Neuronal stem cell (in vitro differentiated cells): ENCODE measurements at regions not wholly inside any gene's neighbourhood (a gene's known extent, or its start where the extent isn't known, plus 50 kb on each side); places are given as distances from the start of the nearest gene placed in this dataset.

Source experiments
- DNase-seq: peaks from one replicate; pipeline ENCODE4 v3.0.0-alpha.2; 2013; ENCODE audit warnings: low spot score
- H2AFZ ChIP-seq: one replicate; pipeline ENCODE4 v1.6.1; 2013; ENCODE audit warnings: mild to moderate bottlenecking, low read length, inconsistent platforms
- H2AK5ac ChIP-seq: 2 replicates; pipeline ENCODE4 v1.6.1; 2013; ENCODE audit warnings: low read depth, mild to moderate bottlenecking, inconsistent platforms, low read length, moderate library complexity, mixed read lengths
- H2BK120ac ChIP-seq: 2 replicates; pipeline ENCODE4 v1.6.1; 2013; ENCODE audit warnings: low read depth, mild to moderate bottlenecking, inconsistent platforms, low read length, moderate library complexity, mixed read lengths
- H2BK12ac ChIP-seq: one replicate; pipeline ENCODE4 v1.6.1; 2013; ENCODE audit warnings: low read length, inconsistent platforms
- H2BK15ac ChIP-seq: 2 replicates; pipeline ENCODE4 v1.6.1; 2013; ENCODE audit warnings: mild to moderate bottlenecking, low read length, inconsistent platforms, mixed read lengths
- H2BK5ac ChIP-seq: one replicate; pipeline ENCODE4 v1.6.1; 2013; ENCODE audit warnings: inconsistent platforms, mild to moderate bottlenecking, low read length, moderate library complexity
- H3K14ac ChIP-seq: one replicate; pipeline ENCODE4 v1.6.1; 2013; ENCODE audit warnings: low read length, inconsistent platforms
- H3K18ac ChIP-seq: 2 replicates; pipeline ENCODE4 v1.6.1; 2013; ENCODE audit warnings: low read length, inconsistent platforms
- H3K23ac ChIP-seq: 2 replicates; pipeline ENCODE4 v1.6.1; 2013; ENCODE audit warnings: low read depth, mild to moderate bottlenecking, mixed read lengths, low read length, inconsistent platforms; ENCODE audit not compliant: poor library complexity
- H3K27ac ChIP-seq: replicated peaks from 3 replicates; pipeline ENCODE4 v1.5.1; 2013; ENCODE audit warnings: low read length, inconsistent platforms
- H3K27me3 ChIP-seq, 3 experiments: 2 replicates each; pipeline ENCODE4 v1.6.1; 2013; ENCODE audit warnings: low read length in 3 of 3, mild to moderate bottlenecking in 2 of 3, inconsistent platforms in 1 of 3, low read depth in 1 of 3, mixed read lengths in 1 of 3, moderate library complexity in 1 of 3; ENCODE audit not compliant: control insufficient read depth in 3 of 3, insufficient read depth in 3 of 3
- H3K36me3 ChIP-seq, 2 donors: replicated peaks in 1 of 2; 2 replicates each; pipeline ENCODE4 v1.6.1; 2013; ENCODE audit warnings: low read length in 2 of 2; ENCODE audit not compliant: control insufficient read depth in 2 of 2, insufficient read depth in 2 of 2
- H3K4ac ChIP-seq: 2 replicates; pipeline ENCODE4 v1.6.1; 2013; ENCODE audit warnings: inconsistent platforms, mild to moderate bottlenecking, low read length, moderate library complexity
- H3K4me1 ChIP-seq, 2 donors: 1 replicate in 1 of 2; 2 replicates in 1 of 2; pipeline ENCODE4 v1.6.1; 2013; ENCODE audit warnings: low read length in 2 of 2, low read depth in 1 of 2; ENCODE audit not compliant: control insufficient read depth in 2 of 2, insufficient read depth in 1 of 2
- H3K4me2 ChIP-seq: one replicate; pipeline ENCODE4 v1.6.1; 2013; ENCODE audit warnings: mild to moderate bottlenecking, low read length, inconsistent platforms; ENCODE audit not compliant: insufficient read depth, poor library complexity, severe bottlenecking
- H3K4me3 ChIP-seq, 2 donors: 2 replicates each; pipeline ENCODE4 v1.5.1; 2013; ENCODE audit warnings: low read length in 2 of 2, mild to moderate bottlenecking in 2 of 2, inconsistent platforms in 1 of 2, moderate library complexity in 1 of 2
- H3K79me1 ChIP-seq: one replicate; pipeline ENCODE4 v1.6.1; 2013; ENCODE audit warnings: low read depth, mild to moderate bottlenecking, inconsistent platforms, low read length, moderate library complexity
- H3K9ac ChIP-seq: one replicate; pipeline ENCODE4 v1.6.1; 2013; ENCODE audit warnings: mild to moderate bottlenecking, low read depth, low read length, inconsistent platforms; ENCODE audit not compliant: poor library complexity
- H3K9me3 ChIP-seq, 2 donors: replicated peaks in 1 of 2; 2 replicates each; pipeline versions ENCODE3 to v1.6.1; 2013; ENCODE audit warnings: low read length in 2 of 2, mild to moderate bottlenecking in 2 of 2, inconsistent platforms in 1 of 2, low read depth in 1 of 2, mixed read lengths in 1 of 2, moderate library complexity in 1 of 2; ENCODE audit not compliant: control insufficient read depth in 2 of 2, insufficient read depth in 1 of 2
- H4K8ac ChIP-seq: one replicate; pipeline ENCODE4 v1.6.1; 2013; ENCODE audit warnings: low read depth, mild to moderate bottlenecking, inconsistent platforms, low read length, moderate library complexity
- H4K91ac ChIP-seq: one replicate; pipeline ENCODE4 v1.6.1; 2013; ENCODE audit warnings: low read length, low read depth, mild to moderate bottlenecking, inconsistent platforms; ENCODE audit not compliant: poor library complexity
- WGBS, 2 donors: extraction: QIAGEN DNeasy Blood & Tissue Kit; methylation state at CpG; one replicate each; pipeline ENCODE4 v1.1.7; 2013; ENCODE audit warnings: missing lambda C conversion rate in 2 of 2, mixed read lengths in 1 of 2; ENCODE audit not compliant: insufficient read length in 2 of 2, insufficient replicate concordance in 1 of 2; ENCODE audit errors: extremely low coverage in 2 of 2; 5-methylcytosine and 5-hydroxymethylcytosine counted together

DNA sequence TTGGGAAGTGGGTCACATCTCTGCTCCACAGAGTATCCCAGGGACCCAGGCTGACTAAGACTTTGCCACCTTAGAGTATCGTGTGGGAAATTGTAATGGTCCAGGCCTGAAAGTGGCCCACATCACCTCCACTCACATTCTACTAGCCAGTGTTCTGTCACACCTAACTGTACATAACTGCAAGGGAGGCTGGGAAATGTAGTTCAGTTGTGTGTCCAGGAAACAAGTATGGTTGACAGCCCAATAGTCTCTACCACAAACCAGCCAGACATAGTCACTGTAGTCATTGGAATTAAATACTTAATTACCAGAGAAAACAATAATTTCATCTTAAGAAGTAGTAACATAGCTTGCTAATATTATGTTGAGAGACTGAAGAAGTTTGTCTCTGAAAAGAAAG, 233.4 kb upstream of the S100G start:
- Histone ChIP-seq H2AK5ac (no peak overlapping the region), H4K8ac (no peak overlapping the region), H3K27ac (no peak overlapping the region), H4K91ac (no peak overlapping the region), H3K4me2 (no peak overlapping the region), H3K36me3 (no peaks in the 10 kb centered on the region), H3K4ac (no peak overlapping the region), H3K4me1 (no peaks in the 10 kb centered on the region), H2AFZ (no peak overlapping the region), H2BK120ac (no peak overlapping the region), H2BK15ac (no peak overlapping the region), H3K18ac (no peak overlapping the region), H3K27me3 (no peaks in the 10 kb centered on the region), H3K9ac (no peak overlapping the region), H3K23ac (no peak overlapping the region), H3K9me3 (no peaks in the 10 kb centered on the region), H3K4me3 (no peak overlapping the region), H2BK5ac (no peak overlapping the region), H3K14ac (no peak overlapping the region), H2BK12ac (no peak overlapping the region), H3K79me1 (no peaks in the 10 kb centered on the region)
- WGBS, 2 donors: no CpG with 5 or more reads among the region's 1 CpG
- DNase-seq: no peak

DNA sequence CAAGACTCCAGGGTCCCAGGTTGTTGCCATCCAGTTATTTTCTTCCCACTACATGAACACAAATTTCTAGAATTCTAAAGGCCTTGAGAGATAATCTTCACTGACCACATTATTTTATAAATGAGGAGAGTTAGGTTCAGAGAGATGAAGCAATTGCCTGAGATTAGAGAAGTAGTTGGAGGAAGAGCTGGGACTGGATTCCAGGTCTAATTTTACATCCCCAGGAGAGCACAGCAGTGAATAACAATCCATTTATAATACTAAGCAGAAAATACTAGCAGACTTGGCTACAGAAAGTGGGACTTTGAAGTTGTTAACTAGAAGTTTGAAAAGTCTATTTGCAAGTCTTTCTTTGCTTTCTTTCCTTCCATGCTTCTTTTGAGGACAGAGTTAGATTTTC, 231.3 kb upstream of the S100G start:
- Histone ChIP-seq H3K9me3 (no peaks in the 10 kb centered on the region), H2BK5ac (no peak overlapping the region), H3K27me3 (no peaks in the 10 kb centered on the region)

DNA sequence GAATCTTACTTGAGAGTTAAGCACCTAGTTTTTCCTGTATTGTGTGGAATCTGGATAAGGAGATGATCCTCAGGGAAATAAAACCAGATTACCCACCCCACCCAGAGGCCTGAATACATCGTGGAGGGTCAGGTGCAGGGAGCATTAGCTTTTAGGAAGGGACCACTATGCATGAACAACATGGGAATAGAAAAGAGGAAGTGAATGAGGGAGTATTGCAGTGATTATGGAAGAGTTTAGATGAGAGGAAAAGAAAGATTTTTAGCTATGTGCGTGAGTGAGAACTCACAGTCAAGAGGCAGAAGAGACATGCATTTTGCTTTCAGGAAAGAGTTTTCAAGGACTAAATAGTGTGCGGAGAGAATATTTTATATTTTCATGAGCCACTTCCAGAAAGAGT, 222.3 kb upstream of the S100G start:
- no peak overlapping the region for H2BK15ac ChIP-seq
- no peaks in the 10 kb centered on the region for H3K4me1 ChIP-seq
- H3K27ac ChIP-seq: no peak overlapping the region
- H3K4me2 ChIP-seq: no peak overlapping the region
- no peak overlapping the region for H3K4ac ChIP-seq
- no peak overlapping the region for H3K14ac ChIP-seq
- H2AFZ ChIP-seq: no peak overlapping the region
- H3K79me1 ChIP-seq: no peaks in the 10 kb centered on the region
- WGBS, 2 donors: no CpG with 5 or more reads among the region's 3 CpGs
- no peak overlapping the region for H3K23ac ChIP-seq
- H2BK5ac ChIP-seq: no peak overlapping the region
- H2BK12ac ChIP-seq: no peak overlapping the region
- H4K8ac ChIP-seq: no peak overlapping the region
- no peak overlapping the region for H3K18ac ChIP-seq
- peaks cover 0 to 5% (median 0%) of the 10 kb centered on the region in 3 experiments for H3K27me3 ChIP-seq
- H3K36me3 ChIP-seq: no peaks in the 10 kb centered on the region
- no peak overlapping the region for H3K4me3 ChIP-seq
- H4K91ac ChIP-seq: no peak overlapping the region
- H3K9ac ChIP-seq: no peak overlapping the region
- no peaks in the 10 kb centered on the region for H3K9me3 ChIP-seq
- H2AK5ac ChIP-seq: no peak overlapping the region
- H2BK120ac ChIP-seq: no peak overlapping the region
- DNase-seq: no peak

More for the DNA sequence above, 231.3 kb upstream of the S100G start:
- Histone ChIP-seq H2BK120ac (no peak overlapping the region), H3K23ac (no peak overlapping the region), H3K18ac (no peak overlapping the region), H3K36me3 (no peaks in the 10 kb centered on the region), H3K4ac (no peak overlapping the region), H2BK15ac (no peak overlapping the region), H2BK12ac (no peak overlapping the region), H2AK5ac (no peak overlapping the region), H3K4me3 (no peak overlapping the region), H4K8ac (no peak overlapping the region), H3K4me1 (no peaks in the 10 kb centered on the region), H3K79me1 (no peaks in the 10 kb centered on the region), H3K4me2 (no peak overlapping the region), H3K14ac (no peak overlapping the region), H3K27ac (no peak overlapping the region), H4K91ac (no peak overlapping the region), H2AFZ (no peak overlapping the region), H3K9ac (no peak overlapping the region)
- no peak for DNase-seq

DNA sequence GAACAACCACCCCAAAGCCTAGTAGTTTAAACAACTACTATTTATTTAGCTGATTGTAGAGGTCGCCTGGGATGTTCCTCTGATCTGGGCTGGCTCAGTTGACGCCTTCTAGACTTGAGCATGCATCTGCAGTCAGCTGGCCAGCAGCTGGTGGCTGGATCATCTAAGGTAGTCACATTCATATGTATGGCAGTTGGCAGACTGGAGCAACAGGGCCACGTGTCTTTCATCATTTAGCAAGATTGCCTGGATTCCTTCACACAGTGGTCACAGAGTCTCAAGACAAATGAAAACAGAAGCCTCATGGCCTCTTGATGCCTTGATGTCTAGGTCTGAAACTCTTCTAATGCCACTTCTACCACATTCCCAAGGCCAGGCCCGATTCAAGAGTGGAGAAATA, 220.6 kb upstream of the S100G start:
- Histone ChIP-seq H3K4ac (no peak overlapping the region), H2BK15ac (no peak overlapping the region), H3K79me1 (no peaks in the 10 kb centered on the region), H2AFZ (no peak overlapping the region), H3K23ac (no peak overlapping the region), H2AK5ac (no peak overlapping the region), H3K18ac (no peak overlapping the region), H3K9ac (no peak overlapping the region), H3K14ac (no peak overlapping the region), H3K36me3 (no peaks in the 10 kb centered on the region), H4K91ac (no peak overlapping the region), H3K27me3 (no peaks in the 10 kb centered on the region), H2BK120ac (no peak overlapping the region), H3K4me1 (no peaks in the 10 kb centered on the region), H2BK12ac (no peak overlapping the region), H3K4me3 (no peak overlapping the region), H4K8ac (no peak overlapping the region), H3K27ac (no peak overlapping the region), H2BK5ac (no peak overlapping the region), H3K4me2 (no peak overlapping the region), H3K9me3 (no peaks in the 10 kb centered on the region)
- no peak for DNase-seq
- WGBS, 2 donors: no CpG with 5 or more reads among the region's 4 CpGs
